ENCODE measurements at regions not wholly inside any gene's neighbourhood (a gene's known extent, or its start where the extent isn't known, plus 50 kb on each side); places are given as distances from the start of the nearest gene placed in this dataset.

- H3K4me3 ChIP-seq = no peak overlapping the region
- H3K27me3 ChIP-seq (ENCODE audit: control insufficient read depth in 3 of 3, insufficient read depth in 3 of 3, low read length in 2 of 3) = no peaks in the 10 kb centered on the region
- H3K9ac ChIP-seq (ENCODE audit: insufficient read depth in 1 of 2, low read length in 2 of 2) = no peak overlapping the region
- TF ChIP-seq CTCF (IDR thresholded peaks at IDR 0.05; ENCODE audit: control extremely low read depth, extremely low read depth) = no peak
- 96 to 97% methylated on average over 1 of the region's 1 CpG for WGBS, 2 donors
- DNase-seq = no peak
- no peak overlapping the region for H3K27ac ChIP-seq (ENCODE audit: low read depth in 1 of 2, low read length in 1 of 2)
- no peaks in the 10 kb centered on the region for H3K36me3 ChIP-seq (ENCODE audit: control insufficient read depth in 4 of 4, insufficient read depth in 4 of 4, low read length in 4 of 4)
- ATAC-seq (ENCODE audit: insufficient read depth, low FRiP score) = no peak
- H3K4me1 ChIP-seq (ENCODE audit: control insufficient read depth in 5 of 5, insufficient read depth in 5 of 5, low read length in 5 of 5) = peaks cover 0 to 7% (median 3%) of the 10 kb centered on the region in 5 donors
- no peaks in the 10 kb centered on the region for H3K9me3 ChIP-seq (ENCODE audit: control insufficient read depth in 4 of 4, insufficient read depth in 3 of 4, low read length in 3 of 4)
These were observed 262.1 kb upstream of the ATP2B1 start for GRCh38 chr12:89970722-89971121.

- no peak for TF ChIP-seq CTCF (IDR thresholded peaks at IDR 0.05; ENCODE audit: control extremely low read depth, extremely low read depth)
- Histone ChIP-seq H3K27ac (ENCODE audit: low read depth in 1 of 2, low read length in 1 of 2) (no peak overlapping the region), H3K9me3 (ENCODE audit: control insufficient read depth in 4 of 4, insufficient read depth in 3 of 4, low read length in 3 of 4) (no peaks in the 10 kb centered on the region), H3K4me1 (ENCODE audit: control insufficient read depth in 5 of 5, insufficient read depth in 5 of 5, low read length in 5 of 5) (peaks cover 0 to 7% (median 3%) of the 10 kb centered on the region in 5 donors), H3K9ac (ENCODE audit: insufficient read depth in 1 of 2, low read length in 2 of 2) (no peak overlapping the region), H3K27me3 (ENCODE audit: control insufficient read depth in 3 of 3, insufficient read depth in 3 of 3, low read length in 2 of 3) (no peaks in the 10 kb centered on the region), H3K36me3 (ENCODE audit: control insufficient read depth in 4 of 4, insufficient read depth in 4 of 4, low read length in 4 of 4) (no peaks in the 10 kb centered on the region), H3K4me3 (no peak overlapping the region)
- ATAC-seq (ENCODE audit: insufficient read depth, low FRiP score) (peak; percentile 83), DNase-seq (no peak)
- WGBS, 2 donors = 60 to 78% methylated on average over 4 of the region's 4 CpGs
These were observed 260.5 kb upstream of the ATP2B1 start for GRCh38 chr12:89969093-89969492.

- Histone ChIP-seq H3K36me3 (ENCODE audit: control insufficient read depth in 4 of 4, insufficient read depth in 4 of 4, low read length in 4 of 4) (no peaks in the 10 kb centered on the region), H3K9me3 (ENCODE audit: control insufficient read depth in 4 of 4, insufficient read depth in 3 of 4, low read length in 3 of 4) (no peaks in the 10 kb centered on the region), H3K27me3 (ENCODE audit: control insufficient read depth in 3 of 3, insufficient read depth in 3 of 3, low read length in 2 of 3) (no peaks in the 10 kb centered on the region), H3K4me1 (ENCODE audit: control insufficient read depth in 5 of 5, insufficient read depth in 5 of 5, low read length in 5 of 5) (peaks cover 0 to 7% (median 3%) of the 10 kb centered on the region in 5 donors), H3K27ac (ENCODE audit: low read depth in 1 of 2, low read length in 1 of 2) (no peak overlapping the region), H3K4me3 (no peak overlapping the region), H3K9ac (ENCODE audit: insufficient read depth in 1 of 2, low read length in 2 of 2) (no peak overlapping the region)
- no peak for TF ChIP-seq CTCF (IDR thresholded peaks at IDR 0.05; ENCODE audit: control extremely low read depth, extremely low read depth)
- ATAC-seq (ENCODE audit: insufficient read depth, low FRiP score) (no peak), DNase-seq (no peak)
- 54 to 65% methylated on average over 6 of the region's 6 CpGs for WGBS, 2 donors
These were observed 259.6 kb upstream of the ATP2B1 start for GRCh38 chr12:89968151-89968700.

Measured in lung (tissue), 11 donors.